ENCODE measurements at regions not wholly inside any gene's neighbourhood (a gene's known extent, or its start where the extent isn't known, plus 50 kb on each side); places are given as distances from the start of the nearest gene placed in this dataset.

DNA sequence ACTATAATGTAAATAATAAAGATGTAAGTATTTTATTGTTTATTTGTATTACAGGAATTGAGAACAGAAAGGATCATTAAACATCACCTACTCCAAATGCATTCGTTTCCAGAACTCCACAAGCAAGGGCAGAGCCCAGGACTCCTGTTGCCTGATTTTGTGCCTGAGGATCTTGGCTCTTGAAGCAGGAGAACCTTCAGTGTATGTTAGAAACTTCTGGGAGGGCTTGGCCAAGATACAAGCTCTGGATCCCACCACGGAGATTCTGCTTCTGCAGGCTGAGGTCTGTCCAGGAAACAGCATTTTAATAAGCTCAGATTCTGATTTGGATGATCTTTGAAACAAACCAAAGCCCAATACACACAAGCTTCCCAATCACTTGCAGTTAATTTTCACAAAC lies 142.4 kb upstream of the SOX11 start:
- H3K4me1 Mint-ChIP-seq = peaks cover 0 to 2% (median 0%) of the 10 kb centered on the region in 4 donors
- H3K9me3 Mint-ChIP-seq = peaks cover 0 to 32% (median 9%) of the 10 kb centered on the region in 9 donors
- peaks cover 0 to 6% (median 0%) of the 10 kb centered on the region in 3 donors for H3K36me3 Mint-ChIP-seq
- no peak for ATAC-seq
- POLR2A ChIA-PET = no interaction called here
- H3K27me3 Mint-ChIP-seq = peaks cover 0 to 7% (median 2%) of the 10 kb centered on the region in 5 donors
- no peak overlapping the region for H3K27ac Mint-ChIP-seq
- no peak overlapping the region for H3K4me3 Mint-ChIP-seq
- no peak for DNase-seq

DNA sequence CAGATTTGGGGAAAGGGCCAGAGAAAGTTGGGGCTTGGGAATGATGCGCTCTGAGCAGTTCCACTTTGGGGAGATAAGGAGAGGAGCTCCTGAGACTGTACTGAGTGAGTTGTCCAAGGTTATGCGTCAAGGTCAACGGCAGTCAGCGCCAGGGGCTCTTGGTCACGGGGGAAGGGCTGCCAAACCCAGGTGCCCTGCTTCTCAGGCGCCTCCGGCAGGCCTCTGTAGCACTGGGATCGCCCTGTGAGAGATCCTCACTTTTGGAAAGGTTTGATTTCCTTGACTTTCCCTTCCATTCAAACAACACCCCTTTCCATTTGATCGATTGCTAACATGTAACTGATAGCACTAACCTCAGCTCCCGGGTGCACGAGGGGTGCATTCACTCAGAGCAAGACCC lies 136.5 kb upstream of the SOX11 start:
- Mint-ChIP-seq H3K4me1 (peaks cover 0 to 2% (median 0%) of the 10 kb centered on the region in 4 donors), H3K9me3 (peaks cover 0 to 24% (median 5%) of the 10 kb centered on the region in 9 donors), H3K27me3 (peaks cover 0 to 7% (median 1%) of the 10 kb centered on the region in 5 donors), H3K4me3 (no peak overlapping the region), H3K36me3 (no peaks in the 10 kb centered on the region), H3K27ac (no peak overlapping the region)
- ATAC-seq = no peak
- POLR2A ChIA-PET = no interaction called here
- no peak for DNase-seq

DNA sequence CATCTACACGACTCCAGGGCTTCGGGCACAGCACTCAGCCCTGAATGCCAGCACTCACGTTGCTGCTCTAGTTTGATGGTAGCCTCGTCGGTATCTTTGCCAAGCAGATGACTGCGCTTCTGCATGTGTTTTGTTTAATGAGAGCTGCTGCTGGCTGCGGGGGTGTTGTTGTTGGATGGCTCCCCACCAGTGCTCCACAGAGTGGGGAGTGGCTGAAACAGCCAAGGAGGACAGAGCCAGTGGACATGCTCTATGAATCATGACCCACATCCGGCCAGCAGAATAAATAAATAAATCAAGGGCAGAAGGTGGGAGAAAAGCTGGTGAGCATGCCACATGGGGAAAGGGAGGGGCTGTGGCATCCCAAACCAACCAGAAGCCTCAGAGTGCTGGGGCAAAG lies 131.2 kb upstream of the SOX11 start:
- POLR2A ChIA-PET = no interaction called here
- H3K27me3 Mint-ChIP-seq = peaks cover 0 to 8% (median 4%) of the 10 kb centered on the region in 5 donors
- DNase-seq (no peak), ATAC-seq (no peak)
- H3K36me3 Mint-ChIP-seq = no peaks in the 10 kb centered on the region
- no peak overlapping the region for H3K4me3 Mint-ChIP-seq
- H3K9me3 Mint-ChIP-seq = peaks cover 0 to 10% (median 2%) of the 10 kb centered on the region in 9 donors
- no peak overlapping the region for H3K27ac Mint-ChIP-seq
- H3K4me1 Mint-ChIP-seq = no peaks in the 10 kb centered on the region

DNA sequence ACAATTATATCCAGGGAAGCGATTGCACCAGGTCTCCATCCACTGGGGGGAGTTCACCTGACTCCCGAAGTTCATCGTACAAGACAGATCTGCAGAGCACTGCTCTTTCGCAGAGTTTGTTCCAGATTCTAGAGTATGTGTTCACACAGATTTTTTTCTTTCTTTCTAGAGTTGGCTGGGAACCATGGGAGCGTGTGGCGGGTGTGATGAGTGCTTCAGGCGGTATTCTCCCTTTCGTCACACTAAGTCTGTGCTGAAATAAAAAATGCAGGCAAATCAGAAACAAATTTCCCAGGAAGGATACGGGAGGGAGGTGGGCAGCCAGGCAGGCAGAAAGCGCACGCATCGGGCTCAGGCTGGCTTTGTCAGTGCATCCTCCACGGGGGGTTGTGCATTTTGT lies 129.8 kb upstream of the SOX11 start:
- Mint-ChIP-seq H3K4me3 (no peak overlapping the region), H3K27me3 (peaks cover 0 to 8% (median 4%) of the 10 kb centered on the region in 5 donors), H3K4me1 (no peaks in the 10 kb centered on the region), H3K27ac (no peak overlapping the region), H3K9me3 (peaks cover 0 to 10% (median 2%) of the 10 kb centered on the region in 9 donors), H3K36me3 (no peaks in the 10 kb centered on the region)
- POLR2A ChIA-PET = no interaction called here
- DNase-seq (no peak), ATAC-seq (no peak)

DNA sequence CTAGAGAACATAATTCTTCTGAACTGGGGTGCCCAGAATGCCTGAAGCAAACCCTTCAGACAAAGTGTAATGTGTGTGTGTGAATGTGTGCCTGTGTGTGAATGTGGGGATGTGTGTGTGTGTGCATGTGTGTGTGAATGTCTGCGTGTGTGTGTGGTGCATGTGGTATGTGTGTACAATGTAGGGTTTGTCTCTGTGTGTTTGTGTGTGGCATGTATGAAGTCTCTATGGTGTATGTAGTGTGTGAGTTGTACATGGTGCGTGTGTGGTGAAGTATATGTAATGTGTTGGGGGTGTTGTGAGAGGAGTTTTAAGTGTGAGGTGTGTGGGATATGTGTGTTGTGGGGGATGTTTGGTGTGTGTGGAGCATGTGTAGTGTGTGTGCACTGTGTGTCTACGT lies 129.3 kb upstream of the SOX11 start:
- H3K36me3 Mint-ChIP-seq = no peaks in the 10 kb centered on the region
- peaks cover 0 to 10% (median 2%) of the 10 kb centered on the region in 9 donors for H3K9me3 Mint-ChIP-seq
- DNase-seq (no peak), ATAC-seq (no peak)
- peaks cover 0 to 8% (median 4%) of the 10 kb centered on the region in 5 donors for H3K27me3 Mint-ChIP-seq
- no peaks in the 10 kb centered on the region for H3K4me1 Mint-ChIP-seq
- no peak overlapping the region for H3K27ac Mint-ChIP-seq
- POLR2A ChIA-PET = no interaction called here
- H3K4me3 Mint-ChIP-seq = no peak overlapping the region

DNA sequence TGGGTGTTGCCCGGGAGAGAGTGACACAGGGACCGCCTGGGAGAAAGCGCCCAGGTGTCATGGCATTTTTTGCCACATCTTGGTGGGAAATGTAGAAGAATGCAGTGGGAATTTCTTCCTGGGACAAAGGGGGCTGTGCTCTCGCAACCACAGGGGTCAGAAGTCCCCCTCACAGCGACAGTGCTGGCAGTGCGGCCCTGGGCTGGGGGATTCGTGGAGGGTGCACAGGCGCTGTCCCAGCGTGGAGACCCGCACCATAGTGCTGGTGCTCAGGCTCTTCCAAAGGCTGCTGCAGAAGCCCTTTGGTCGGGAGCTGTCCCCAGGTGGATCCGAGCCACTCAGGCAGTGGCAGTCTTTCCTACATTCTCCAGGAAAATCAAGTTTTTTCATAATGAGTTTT lies 128.8 kb upstream of the SOX11 start:
- ATAC-seq = no peak
- Mint-ChIP-seq H3K9me3 (peaks cover 0 to 10% (median 2%) of the 10 kb centered on the region in 9 donors), H3K4me3 (no peak overlapping the region), H3K27ac (no peak overlapping the region), H3K4me1 (no peaks in the 10 kb centered on the region), H3K27me3 (peaks cover 0 to 8% (median 4%) of the 10 kb centered on the region in 5 donors), H3K36me3 (no peaks in the 10 kb centered on the region)
- DNase-seq = no peak
- POLR2A ChIA-PET = no interaction called here

DNA sequence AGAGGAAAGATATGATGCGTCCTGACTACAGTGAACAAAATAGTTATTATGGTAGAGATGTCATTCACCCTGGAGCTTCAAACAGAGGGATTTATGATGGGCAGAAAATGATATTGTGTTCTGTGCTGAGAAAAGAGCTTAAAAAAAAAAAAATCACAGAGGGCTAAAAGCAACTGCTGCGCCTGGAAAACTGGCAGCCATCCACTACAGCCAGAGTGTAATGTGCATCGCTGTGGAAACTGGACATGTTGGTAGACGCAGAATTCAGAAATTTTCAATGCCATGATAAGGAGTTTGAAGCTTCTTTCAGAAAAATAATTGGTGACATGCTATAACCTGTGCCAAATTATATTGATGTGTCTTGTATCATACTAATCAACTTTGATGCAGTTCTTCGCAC lies 122.9 kb upstream of the SOX11 start:
- Mint-ChIP-seq H3K36me3 (no peaks in the 10 kb centered on the region), H3K4me1 (no peaks in the 10 kb centered on the region), H3K4me3 (no peak overlapping the region), H3K27me3 (peaks cover 0 to 5% (median 1%) of the 10 kb centered on the region in 5 donors), H3K27ac (no peak overlapping the region), H3K9me3 (peaks cover 0 to 13% (median 5%) of the 10 kb centered on the region in 9 donors)
- POLR2A ChIA-PET = no interaction called here
- ATAC-seq = no peak
- no peak for DNase-seq

DNA sequence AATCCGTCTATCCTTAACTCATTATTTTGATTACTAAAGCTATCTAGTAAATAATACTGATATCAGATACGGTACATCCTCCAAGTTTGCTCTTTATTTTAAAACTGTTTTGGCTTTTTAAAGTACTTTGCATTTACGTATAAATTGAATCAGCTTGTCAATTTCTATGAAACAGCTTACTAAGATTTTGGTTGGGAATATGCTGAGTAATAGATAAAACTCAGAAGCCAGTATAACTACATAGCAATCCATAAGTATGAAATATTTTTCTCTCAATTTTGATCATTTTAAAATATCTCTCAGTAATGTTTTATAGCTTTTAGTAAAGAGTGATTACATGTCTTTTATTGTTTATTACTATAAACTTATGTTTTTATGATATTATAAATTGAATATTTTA lies 116.2 kb upstream of the SOX11 start:
- DNase-seq (no peak), ATAC-seq (no peak)
- Mint-ChIP-seq H3K27me3 (peaks cover 0 to 2% (median 0%) of the 10 kb centered on the region in 5 donors), H3K4me1 (no peaks in the 10 kb centered on the region), H3K27ac (no peak overlapping the region), H3K36me3 (no peaks in the 10 kb centered on the region), H3K4me3 (no peak overlapping the region), H3K9me3 (peaks cover 0 to 14% (median 5%) of the 10 kb centered on the region in 9 donors)
- POLR2A ChIA-PET = no interaction called here

DNA sequence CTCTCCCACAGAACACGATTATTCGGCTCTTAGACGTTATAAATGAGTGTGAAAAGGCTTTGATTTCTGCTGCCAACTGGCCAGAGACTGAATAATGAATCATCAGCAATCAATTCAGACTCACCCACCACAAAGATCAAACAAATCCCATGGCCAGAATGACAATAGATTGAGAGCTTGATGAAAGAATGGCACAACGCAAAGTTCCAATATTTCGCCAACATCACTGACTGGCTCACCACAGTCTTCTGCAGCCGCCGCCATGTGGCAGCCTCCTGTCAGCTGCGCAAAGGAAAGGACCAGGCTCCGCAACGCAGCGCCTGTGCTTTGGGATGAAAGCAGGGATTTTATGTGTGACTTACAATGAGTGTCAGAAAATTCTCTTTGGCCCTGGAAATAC lies 104.4 kb upstream of the SOX11 start:
- Mint-ChIP-seq H3K4me3 (no peak overlapping the region), H3K9me3 (peaks cover 0 to 9% (median 1%) of the 10 kb centered on the region in 9 donors), H3K36me3 (no peaks in the 10 kb centered on the region), H3K27me3 (peaks cover 0 to 7% (median 0%) of the 10 kb centered on the region in 5 donors), H3K27ac (no peak overlapping the region), H3K4me1 (peaks cover 0 to 2% (median 0%) of the 10 kb centered on the region in 4 donors)
- DNase-seq = no peak
- POLR2A ChIA-PET = no interaction called here
- no peak for ATAC-seq

DNA sequence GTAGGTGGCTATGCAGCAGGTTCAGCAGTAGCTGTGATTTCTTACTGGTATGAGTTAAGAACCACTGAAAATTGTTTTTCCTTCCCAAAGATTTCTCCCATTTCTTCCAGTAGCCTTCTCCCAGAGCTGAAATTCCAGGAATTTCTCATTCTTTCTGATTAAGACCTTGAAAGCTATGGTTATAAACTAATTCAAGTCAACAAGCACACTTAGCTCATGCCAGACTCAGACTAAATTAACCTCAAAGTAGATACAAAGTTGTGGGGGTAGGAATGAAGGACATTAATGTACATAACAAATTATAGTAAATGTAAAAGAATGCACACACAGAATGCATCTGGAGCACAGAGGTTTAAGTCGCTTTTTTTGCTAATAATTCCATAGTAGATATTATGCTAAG lies 103.6 kb upstream of the SOX11 start:
- H3K4me1 Mint-ChIP-seq = peaks cover 0 to 2% (median 0%) of the 10 kb centered on the region in 4 donors
- H3K9me3 Mint-ChIP-seq = peaks cover 0 to 9% (median 0%) of the 10 kb centered on the region in 9 donors
- H3K4me3 Mint-ChIP-seq = no peak overlapping the region
- DNase-seq (no peak), ATAC-seq (no peak)
- POLR2A ChIA-PET = no interaction called here
- H3K27me3 Mint-ChIP-seq = peaks cover 0 to 7% (median 0%) of the 10 kb centered on the region in 5 donors
- H3K36me3 Mint-ChIP-seq = no peaks in the 10 kb centered on the region
- H3K27ac Mint-ChIP-seq = no peak overlapping the region

DNA sequence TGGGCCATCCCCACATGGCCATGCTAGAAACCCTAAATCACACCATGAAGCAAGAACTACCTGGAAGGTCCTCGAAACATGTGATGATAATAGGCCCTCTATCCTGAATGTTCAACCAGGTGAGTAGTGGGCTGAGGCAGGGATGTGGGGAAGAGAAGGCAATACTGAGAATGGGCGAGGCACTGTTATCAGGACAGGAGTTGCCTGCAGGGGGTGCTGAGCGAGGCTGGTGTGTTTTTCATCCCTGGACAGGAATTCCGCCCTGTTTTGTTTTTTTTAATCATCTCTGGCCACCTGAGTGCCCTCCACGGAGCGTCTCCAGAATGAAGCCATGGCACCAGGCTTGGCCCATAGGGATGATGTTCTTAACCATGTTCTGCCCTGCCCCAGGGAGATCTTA lies 103.0 kb upstream of the SOX11 start:
- Mint-ChIP-seq H3K9me3 (peaks cover 0 to 9% (median 0%) of the 10 kb centered on the region in 9 donors), H3K4me3 (no peak overlapping the region), H3K27ac (no peak overlapping the region), H3K4me1 (peaks cover 0 to 2% (median 0%) of the 10 kb centered on the region in 4 donors), H3K36me3 (no peaks in the 10 kb centered on the region), H3K27me3 (peaks cover 0 to 7% (median 0%) of the 10 kb centered on the region in 5 donors)
- DNase-seq = no peak
- no peak for ATAC-seq
- POLR2A ChIA-PET = no interaction called here

DNA sequence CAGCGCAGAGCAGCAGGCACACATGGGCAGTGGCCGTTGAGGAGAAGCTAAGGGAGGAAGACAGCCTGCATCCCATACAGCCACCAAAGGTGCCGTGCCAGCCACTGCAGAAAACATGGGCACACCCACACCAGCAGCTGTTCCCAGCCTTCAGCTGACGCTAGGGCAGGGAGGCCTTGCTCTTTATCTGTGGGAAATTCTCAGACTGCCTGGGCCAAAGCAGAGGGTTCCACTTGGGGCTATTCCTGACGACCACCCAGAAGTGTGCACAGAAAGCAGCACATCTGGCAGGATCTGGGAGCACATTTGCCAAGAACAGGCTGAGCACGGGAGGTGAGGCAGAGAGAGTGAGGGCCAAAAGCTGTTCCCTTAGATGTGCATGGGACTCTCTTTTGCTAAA lies 101.3 kb upstream of the SOX11 start:
- Mint-ChIP-seq H3K4me1 (peaks cover 0 to 2% (median 0%) of the 10 kb centered on the region in 4 donors), H3K36me3 (no peaks in the 10 kb centered on the region)

DNA sequence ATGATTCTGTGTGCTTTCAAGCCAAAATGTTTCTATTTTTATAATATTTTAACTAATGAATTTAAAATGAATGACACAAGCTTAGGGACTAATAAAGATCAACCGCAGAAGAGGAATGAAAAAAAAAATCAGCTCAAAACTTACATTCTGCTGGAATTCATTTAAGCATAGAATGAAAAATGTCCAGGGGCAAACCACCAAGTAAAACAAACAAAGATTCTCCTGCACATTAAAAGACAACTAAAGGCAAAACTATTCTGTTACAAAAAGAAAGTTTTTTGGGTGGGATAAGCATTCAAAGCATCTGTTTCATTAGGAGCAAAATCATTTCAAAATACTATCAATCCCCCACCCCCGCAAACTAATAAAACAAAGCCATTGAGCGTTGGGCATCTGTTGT lies 99.3 kb upstream of the SOX11 start:
- Mint-ChIP-seq H3K9me3 (peaks cover 0 to 9% (median 0%) of the 10 kb centered on the region in 9 donors), H3K27me3 (peaks cover 0 to 7% (median 0%) of the 10 kb centered on the region in 5 donors), H3K4me1 (peaks cover 0 to 2% (median 0%) of the 10 kb centered on the region in 4 donors), H3K4me3 (no peak overlapping the region), H3K36me3 (no peaks in the 10 kb centered on the region), H3K27ac (no peak overlapping the region)
- POLR2A ChIA-PET = no interaction called here
- DNase-seq (no peak), ATAC-seq (no peak)

More for the DNA sequence above, 101.3 kb upstream of the SOX11 start:
- H3K4me3 Mint-ChIP-seq = no peak overlapping the region
- H3K27ac Mint-ChIP-seq = no peak overlapping the region
- ATAC-seq (no peak), DNase-seq (no peak)
- H3K27me3 Mint-ChIP-seq = peaks cover 0 to 7% (median 0%) of the 10 kb centered on the region in 5 donors
- peaks cover 0 to 9% (median 0%) of the 10 kb centered on the region in 9 donors for H3K9me3 Mint-ChIP-seq
- POLR2A ChIA-PET = no interaction called here

DNA sequence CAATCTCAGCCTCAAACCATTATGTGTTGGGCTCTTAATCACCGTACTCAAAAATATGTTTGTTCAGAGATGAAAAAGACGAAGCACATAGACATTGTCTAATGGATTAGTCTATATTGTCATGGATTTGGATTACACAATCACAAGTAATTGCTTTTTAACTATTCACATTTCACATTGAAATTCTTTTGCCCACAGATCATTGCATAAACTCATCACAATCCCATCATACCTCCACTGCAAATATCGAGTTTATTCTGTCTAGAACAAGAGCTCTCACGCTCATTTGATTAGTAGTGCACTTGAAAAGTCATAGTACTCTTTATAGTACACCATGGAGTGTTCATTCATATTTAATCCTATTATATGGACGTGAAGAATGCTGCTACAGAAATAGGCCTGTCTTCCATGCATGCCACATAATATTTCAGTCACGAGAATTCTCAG lies 97.9 kb upstream of the SOX11 start:
- Mint-ChIP-seq H3K27ac (no peak overlapping the region), H3K4me3 (no peak overlapping the region), H3K27me3 (peaks cover 0 to 7% (median 0%) of the 10 kb centered on the region in 5 donors), H3K4me1 (peaks cover 0 to 2% (median 0%) of the 10 kb centered on the region in 4 donors), H3K36me3 (no peaks in the 10 kb centered on the region), H3K9me3 (peaks cover 0 to 11% (median 0%) of the 10 kb centered on the region in 9 donors)
- DNase-seq (no peak), ATAC-seq (no peak)
- POLR2A ChIA-PET = no interaction called here
